HG03135 (cell line): ENCODE measurements at regions not wholly inside any gene's neighbourhood (a gene's known extent, or its start where the extent isn't known, plus 50 kb on each side); places are given as distances from the start of the nearest gene placed in this dataset.
"Not testable (repeated sequence)": the region's sequence is repeated elsewhere in the genome, so short reads cannot be mapped to it uniquely, and the experiment has no call there.

ENCODE experiments used
- ATAC-seq: cut with Tn5 transposase; IDR thresholded peaks from one replicate; pipeline ENCODE4 v1.9.1; 2021; ENCODE audit warnings: mild to moderate bottlenecking, moderate library complexity; ENCODE audit not compliant: unreplicated experiment

- no peak for ATAC-seq
Measured at GRCh38 chr10:90111671-90112070, 410.3 kb downstream of the KIF20B start.

- no peak for ATAC-seq
Measured at GRCh38 chr10:90112681-90113080, 411.3 kb downstream of the KIF20B start.

GRCh38 chr10:90118567-90118966, 417.2 kb downstream of the KIF20B start:
- ATAC-seq = not testable (repeated sequence)

- ATAC-seq = not testable (repeated sequence)
Measured at GRCh38 chr10:90119631-90120280, 418.4 kb downstream of the KIF20B start.

GRCh38 chr10:90125456-90126255, 424.3 kb downstream of the KIF20B start:
- no peak for ATAC-seq

- no peak for ATAC-seq
Measured at GRCh38 chr10:90126256-90126595, 424.8 kb downstream of the KIF20B start.

GRCh38 chr10:90130321-90131086, 429.1 kb downstream of the KIF20B start:
- peak; percentile 60 for ATAC-seq

- ATAC-seq = no peak
Measured at GRCh38 chr10:90133606-90134005, 432.2 kb downstream of the KIF20B start.

GRCh38 chr10:90136731-90137316, 435.4 kb downstream of the KIF20B start:
- no peak for ATAC-seq

GRCh38 chr10:90138844-90139243, 437.5 kb downstream of the KIF20B start:
- no peak for ATAC-seq

- no peak for ATAC-seq
Measured at GRCh38 chr10:90141791-90142190, 440.4 kb downstream of the KIF20B start.

GRCh38 chr10:90143937-90144336, 442.5 kb downstream of the KIF20B start:
- no peak for ATAC-seq

- no peak for ATAC-seq
Measured at GRCh38 chr10:90148116-90148855, 446.9 kb downstream of the KIF20B start.

- no peak for ATAC-seq
Measured at GRCh38 chr10:90149563-90149962, 448.2 kb downstream of the KIF20B start.

- ATAC-seq = no peak
Measured at GRCh38 chr10:90162271-90162853, 461.0 kb downstream of the KIF20B start.

- no peak for ATAC-seq
Measured at GRCh38 chr10:90167174-90168064, 466.0 kb downstream of the KIF20B start.

GRCh38 chr10:90168244-90168643, 466.9 kb downstream of the KIF20B start:
- ATAC-seq = no peak

- no peak for ATAC-seq
Measured at GRCh38 chr10:90171014-90171722, 469.8 kb downstream of the KIF20B start.

- ATAC-seq = no peak
Measured at GRCh38 chr10:90174531-90174930, 473.1 kb downstream of the KIF20B start.
